ENCODE measurements at regions not wholly inside any gene's neighbourhood (a gene's known extent, or its start where the extent isn't known, plus 50 kb on each side); places are given as distances from the start of the nearest gene placed in this dataset.

DNA sequence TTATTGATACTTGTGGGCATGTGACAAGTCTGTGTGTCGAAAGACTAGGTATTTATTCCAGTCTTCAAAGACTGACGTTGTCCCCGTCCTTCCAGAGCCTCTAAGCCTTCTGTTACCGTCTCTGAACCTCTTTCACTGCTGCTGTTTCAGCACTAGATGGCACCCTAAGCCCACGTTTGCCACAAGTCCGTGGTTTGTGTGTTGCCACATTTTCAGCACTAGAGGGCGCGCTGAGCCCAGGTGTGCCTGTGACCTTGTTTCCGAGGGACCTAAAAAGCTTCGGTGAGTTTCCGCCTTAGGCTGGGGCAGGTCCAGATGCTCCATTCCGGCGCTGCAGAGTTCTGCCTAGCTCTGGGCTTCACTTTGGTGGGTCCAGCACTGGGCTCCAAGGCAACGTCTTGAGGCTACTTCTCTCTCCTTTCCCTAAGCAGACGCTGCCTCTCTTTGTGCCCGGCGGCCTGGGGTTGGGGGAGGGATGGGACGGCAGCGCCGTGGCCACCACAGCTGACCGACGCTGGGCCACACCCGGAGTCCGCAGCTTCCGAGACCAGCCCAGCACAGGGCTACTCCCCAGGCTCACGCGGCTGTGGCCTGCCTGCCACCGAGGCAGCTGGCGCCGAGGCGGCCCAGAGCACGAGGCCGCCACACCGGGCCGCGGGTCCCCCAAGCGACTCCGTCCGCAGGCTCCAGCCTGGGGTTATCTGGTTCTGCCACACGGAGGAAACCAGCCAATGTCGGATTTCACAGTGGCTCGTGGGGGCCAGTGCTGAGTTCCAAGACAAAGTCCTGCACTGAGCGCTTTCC is 520.2 kb downstream of the REEP3 start:
- TF ChIP-seq, protein P1, sequence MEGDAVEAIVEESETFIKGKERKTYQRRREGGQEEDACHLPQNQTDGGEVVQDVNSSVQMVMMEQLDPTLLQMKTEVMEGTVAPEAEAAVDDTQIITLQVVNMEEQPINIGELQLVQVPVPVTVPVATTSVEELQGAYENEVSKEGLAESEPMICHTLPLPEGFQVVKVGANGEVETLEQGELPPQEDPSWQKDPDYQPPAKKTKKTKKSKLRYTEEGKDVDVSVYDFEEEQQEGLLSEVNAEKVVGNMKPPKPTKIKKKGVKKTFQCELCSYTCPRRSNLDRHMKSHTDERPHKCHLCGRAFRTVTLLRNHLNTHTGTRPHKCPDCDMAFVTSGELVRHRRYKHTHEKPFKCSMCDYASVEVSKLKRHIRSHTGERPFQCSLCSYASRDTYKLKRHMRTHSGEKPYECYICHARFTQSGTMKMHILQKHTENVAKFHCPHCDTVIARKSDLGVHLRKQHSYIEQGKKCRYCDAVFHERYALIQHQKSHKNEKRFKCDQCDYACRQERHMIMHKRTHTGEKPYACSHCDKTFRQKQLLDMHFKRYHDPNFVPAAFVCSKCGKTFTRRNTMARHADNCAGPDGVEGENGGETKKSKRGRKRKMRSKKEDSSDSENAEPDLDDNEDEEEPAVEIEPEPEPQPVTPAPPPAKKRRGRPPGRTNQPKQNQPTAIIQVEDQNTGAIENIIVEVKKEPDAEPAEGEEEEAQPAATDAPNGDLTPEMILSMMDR (IDR thresholded peaks at IDR 0.05; ENCODE audit: poor library complexity), result peak; percentile 100
- TF ChIP-seq EZH2 (IDR thresholded peaks at IDR 0.05; ENCODE audit: borderline replicate concordance) (no peak), EZH2phosphoT487 (IDR thresholded peaks at IDR 0.05; ENCODE audit: low read depth, severe bottlenecking, unreplicated experiment) (no peak)

All from hepatocyte (in vitro differentiated cells).